A549 (cell line): ENCODE measurements at regions not wholly inside any gene's neighbourhood (a gene's known extent, or its start where the extent isn't known, plus 50 kb on each side); places are given as distances from the start of the nearest gene placed in this dataset.
A peak's percentile ranks its signal among the peaks of the same experiment; 100 is the strongest.

Experiments used
- ATAC-seq, 2 experiments: fragments of 200-7000 bp in 1 of 2; fragments of >200 bp in 1 of 2; cut with Nextera tagmentation in 1 of 2; cut with Tn5 transposase in 1 of 2; 3 replicates each; pipeline versions ENCODE4 v1.8.0 to v1.9.1; 2018 to 2020; ENCODE audit warnings: mild to moderate bottlenecking in 1 of 2, moderate library complexity in 1 of 2
- CTCF ChIA-PET: fragments of 300-600 bp; sonication (Branson Sonifier 250); formaldehyde crosslinking; extraction: SDS; loops from one replicate; lab custom pipeline; 2021; ENCODE audit warnings: antibody characterized with exemption, inconsistent platforms; lab: Yijun Ruan, JAX
- POLR2A ChIA-PET: fragments of 350-600 bp; formaldehyde crosslinking; extraction: SDS; loops from one replicate; lab custom pipeline; 2021; ENCODE audit warnings: antibody characterized with exemption, inconsistent platforms; lab: Yijun Ruan, JAX
- DNase-seq, 2 experiments: peaks; one replicate each; pipeline versions ENCODE4 v3.0.0 to v3.0.0-alpha.2; 2011 to 2016; ENCODE audit warnings: low read depth in 1 of 2, low spot score in 1 of 2
- FAIRE-seq: peaks from 2 replicates; lab custom pipeline; 2011; peaks lifted over from hg19 to GRCh38; lab: Jason Lieb, UNC
- H3K27ac ChIP-seq, 2 experiments: fragments of >200 bp; sonication (Bioruptor Twin); formaldehyde crosslinking; 3 replicates each; pipeline ENCODE4 v1.5.1; 2016 to 2017
- H3K4me1 ChIP-seq: fragments of >200 bp; sonication (Bioruptor Twin); formaldehyde crosslinking; 3 replicates; pipeline ENCODE4 v1.6.1; 2016
- H3K4me2 ChIP-seq: fragments of >200 bp; sonication (Bioruptor Twin); formaldehyde crosslinking; 3 replicates; pipeline ENCODE4 v1.6.1; 2016
- H3K4me3 ChIP-seq: fragments of >200 bp; sonication (Bioruptor Twin); formaldehyde crosslinking; 3 replicates; pipeline ENCODE4 v1.5.1; 2016
- H3K9me3 ChIP-seq: fragments of >200 bp; sonication (Bioruptor Twin); formaldehyde crosslinking; 3 replicates; pipeline ENCODE4 v1.6.1; 2016
- BHLHE40 ChIP-seq: IDR thresholded peaks from 2 replicates; pipeline ENCODE4 v1.6.1; 2012; ENCODE audit warnings: low read depth, low read length, inconsistent platforms
- CBX2 ChIP-seq: fragments of 200-600 bp; sonication (generic); IDR thresholded peaks from 2 replicates; pipeline ENCODE4 v1.6.1; 2016; ENCODE audit warnings: low read depth, mild to moderate bottlenecking, borderline replicate concordance
- EHF ChIP-seq: fragments of 250-450 bp; sonication (Bioruptor Pico); IDR thresholded peaks from 2 replicates; pipeline ENCODE4 v1.5.0; 2020; ENCODE audit warnings: mild to moderate bottlenecking
- EP300 ChIP-seq, 2 experiments: fragments of >200 bp; sonication (Bioruptor Twin); formaldehyde crosslinking; IDR thresholded peaks; 2 replicates in 1 of 2; 3 replicates in 1 of 2; pipeline ENCODE4 v1.6.1; 2016 to 2017
- ESRRA ChIP-seq: fragments of 150-350 bp; IDR thresholded peaks from 2 replicates; pipeline ENCODE4 v1.6.1; 2014; ENCODE audit warnings: mild to moderate bottlenecking, low read length, borderline replicate concordance
- GATA3 ChIP-seq: IDR thresholded peaks from 2 replicates; pipeline ENCODE4 v1.6.1; 2012; ENCODE audit warnings: borderline replicate concordance
- HEYL ChIP-seq: fragments of 250-450 bp; sonication (Bioruptor Pico); IDR thresholded peaks from 2 replicates; pipeline ENCODE4 v1.8.0; 2021; ENCODE audit warnings: mild to moderate bottlenecking, moderate library complexity
- JUN ChIP-seq, 2 experiments: fragments of >200 bp; sonication (Bioruptor Twin); formaldehyde crosslinking; IDR thresholded peaks; 2 replicates in 1 of 2; 3 replicates in 1 of 2; pipeline ENCODE4 v1.6.1; 2016 to 2017
- MAFK ChIP-seq: fragments of 450-650 bp; IDR thresholded peaks from 2 replicates; pipeline ENCODE4 v1.6.1; 2014; ENCODE audit not compliant: partially characterized antibody
- MYC ChIP-seq: IDR thresholded peaks from 2 replicates; pipeline ENCODE4 v1.6.1; 2012; ENCODE audit warnings: mild to moderate bottlenecking, inconsistent platforms, low read length, improper control_type of control experiment, borderline replicate concordance
- PHF8 ChIP-seq: fragments of 200-600 bp; sonication (generic); IDR thresholded peaks from 2 replicates; pipeline ENCODE4 v1.6.1; 2016; ENCODE audit warnings: low read depth, mild to moderate bottlenecking, antibody characterized with exemption, moderate library complexity, borderline replicate concordance
- POLR2AphosphoS2 ChIP-seq: conservative IDR thresholded peaks from 2 replicates; pipeline ENCODE4 v1.6.1; 2012; ENCODE audit warnings: low read length, improper control_type of control experiment, inconsistent platforms
- RAD21 ChIP-seq, 2 experiments: fragments of >200 bp in 1 of 2; sonication (Bioruptor Twin) in 1 of 2; formaldehyde crosslinking in 1 of 2; IDR thresholded peaks in 1 of 2; conservative IDR thresholded peaks in 1 of 2; 2 replicates in 1 of 2; 3 replicates in 1 of 2; pipeline ENCODE4 v1.6.1; 2012 to 2018; ENCODE audit warnings: inconsistent platforms in 1 of 2
- RCOR1 ChIP-seq: fragments of 150-350 bp; IDR thresholded peaks from 2 replicates; pipeline ENCODE4 v1.6.1; 2014; ENCODE audit warnings: antibody characterized with exemption, low read length, low read depth
- RFX5 ChIP-seq: fragments of 450-650 bp; IDR thresholded peaks from 2 replicates; pipeline ENCODE4 v1.7.1; 2014; ENCODE audit warnings: antibody characterized with exemption, mild to moderate bottlenecking, moderate library complexity
- RNF2 ChIP-seq: fragments of 200-600 bp; sonication (generic); IDR thresholded peaks from 2 replicates; pipeline ENCODE4 v1.6.1; 2016; ENCODE audit warnings: low read depth, mild to moderate bottlenecking, antibody characterized with exemption, moderate library complexity, borderline replicate concordance
- SREBF2 ChIP-seq: fragments of 450-650 bp; IDR thresholded peaks from 2 replicates; pipeline ENCODE4 v1.6.1; 2014; ENCODE audit warnings: mild to moderate bottlenecking, moderate library complexity
- TFCP2L1 ChIP-seq: fragments of 250-450 bp; sonication (Bioruptor Pico); IDR thresholded peaks from 2 replicates; pipeline ENCODE4 v1.5.0; 2021; ENCODE audit warnings: mild to moderate bottlenecking
- ZFP36 ChIP-seq: fragments of 450-650 bp; IDR thresholded peaks from 2 replicates; pipeline ENCODE4 v1.6.1; 2014; ENCODE audit warnings: borderline replicate concordance; ENCODE audit not compliant: partially characterized antibody
- ZNF302 ChIP-seq: fragments of 250-450 bp; sonication (Bioruptor Pico); IDR thresholded peaks from 2 replicates; pipeline ENCODE4 v1.9.0; 2021; ENCODE audit warnings: inconsistent platforms, mild to moderate bottlenecking, moderate library complexity
- WGBS: methylation state at CpG from one replicate; pipeline ENCODE4 v1.1.6; 2017; ENCODE audit errors: missing lambda C conversion rate; 5-methylcytosine and 5-hydroxymethylcytosine counted together
- TF ChIP-seq, protein P1 (sequence below): fragments of 250-450 bp; sonication (Bioruptor Pico); IDR thresholded peaks from 2 replicates; pipeline ENCODE4 v1.5.0; 2020; ENCODE audit warnings: low read depth, mild to moderate bottlenecking, moderate library complexity
- TF ChIP-seq, protein P2 (sequence below): IDR thresholded peaks from 2 replicates; pipeline ENCODE4 v1.6.1; 2012
- TF ChIP-seq, protein P3 (sequence below): fragments of 250-450 bp; sonication (Bioruptor Pico); IDR thresholded peaks from 2 replicates; pipeline ENCODE4 v1.5.0; 2021; ENCODE audit warnings: mild to moderate bottlenecking, moderate library complexity, borderline replicate concordance
- TF ChIP-seq, protein P4 (sequence below): fragments of 200-600 bp; sonication (generic); IDR thresholded peaks from 2 replicates; pipeline ENCODE4 v1.6.1; 2016; ENCODE audit warnings: antibody characterized with exemption, mild to moderate bottlenecking, moderate library complexity

DNA sequence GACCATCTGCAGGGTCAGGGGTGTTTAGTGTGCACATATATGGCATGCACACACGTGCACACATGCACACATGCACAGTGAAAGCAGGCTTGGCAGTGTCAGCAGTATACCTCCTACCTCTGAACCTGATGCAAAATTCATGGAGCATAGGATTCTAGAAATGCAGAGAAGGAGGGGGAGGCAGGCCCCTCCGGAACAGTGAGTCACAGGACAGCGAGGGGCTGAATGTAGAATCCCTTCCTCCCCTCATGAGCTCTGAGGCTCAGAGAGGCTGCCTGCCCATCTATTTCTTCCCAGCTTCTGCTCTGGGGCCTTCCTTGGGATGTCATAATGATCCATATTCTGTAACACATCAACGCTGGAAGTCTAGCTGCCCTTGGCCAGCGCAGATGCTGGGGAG is 66.7 kb upstream of the NECTIN1 start:
- no peak overlapping the region for H3K4me3 ChIP-seq
- DNase-seq (no peak), FAIRE-seq (no peak), ATAC-seq (no peak)
- TF ChIP-seq PHF8: no peak
- no peak for TF ChIP-seq GATA3
- no peak for TF ChIP-seq SREBF2
- TF ChIP-seq, protein P1, sequence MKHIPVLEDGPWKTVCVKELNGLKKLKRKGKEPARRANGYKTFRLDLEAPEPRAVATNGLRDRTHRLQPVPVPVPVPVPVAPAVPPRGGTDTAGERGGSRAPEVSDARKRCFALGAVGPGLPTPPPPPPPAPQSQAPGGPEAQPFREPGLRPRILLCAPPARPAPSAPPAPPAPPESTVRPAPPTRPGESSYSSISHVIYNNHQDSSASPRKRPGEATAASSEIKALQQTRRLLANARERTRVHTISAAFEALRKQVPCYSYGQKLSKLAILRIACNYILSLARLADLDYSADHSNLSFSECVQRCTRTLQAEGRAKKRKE (CRISPR knock-in tag): no peak
- no peak for TF ChIP-seq RCOR1
- no peak for TF ChIP-seq ZFP36
- TF ChIP-seq POLR2AphosphoS2: no peak
- no peak for TF ChIP-seq RNF2
- no peak for TF ChIP-seq HEYL (CRISPR knock-in tag)
- TF ChIP-seq BHLHE40: no peak
- no peak for TF ChIP-seq ESRRA
- no peak for TF ChIP-seq RAD21 (conservative IDR thresholded peaks at IDR 0.05 in 1 of 2, IDR thresholded peaks at IDR 0.05 in 1 of 2)
- no peak for TF ChIP-seq CBX2
- TF ChIP-seq, protein P2, sequence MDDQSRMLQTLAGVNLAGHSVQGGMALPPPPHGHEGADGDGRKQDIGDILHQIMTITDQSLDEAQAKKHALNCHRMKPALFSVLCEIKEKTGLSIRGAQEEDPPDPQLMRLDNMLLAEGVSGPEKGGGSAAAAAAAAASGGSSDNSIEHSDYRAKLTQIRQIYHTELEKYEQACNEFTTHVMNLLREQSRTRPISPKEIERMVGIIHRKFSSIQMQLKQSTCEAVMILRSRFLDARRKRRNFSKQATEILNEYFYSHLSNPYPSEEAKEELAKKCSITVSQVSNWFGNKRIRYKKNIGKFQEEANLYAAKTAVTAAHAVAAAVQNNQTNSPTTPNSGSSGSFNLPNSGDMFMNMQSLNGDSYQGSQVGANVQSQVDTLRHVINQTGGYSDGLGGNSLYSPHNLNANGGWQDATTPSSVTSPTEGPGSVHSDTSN: no peak
- no peak for TF ChIP-seq EP300 (IDR thresholded peaks at IDR 0.05)
- no peak for TF ChIP-seq ZNF302 (CRISPR knock-in tag)
- peaks cover 11% of the 10 kb centered on the region for H3K4me1 ChIP-seq
- no peaks in the 10 kb centered on the region for H3K9me3 ChIP-seq
- POLR2A ChIA-PET: no interaction called here
- H3K27ac ChIP-seq: no peak overlapping the region
- CTCF ChIA-PET: no interaction called here
- no peak overlapping the region for H3K4me2 ChIP-seq
- WGBS: 79% methylated on average over 4 of the region's 5 CpGs

DNA sequence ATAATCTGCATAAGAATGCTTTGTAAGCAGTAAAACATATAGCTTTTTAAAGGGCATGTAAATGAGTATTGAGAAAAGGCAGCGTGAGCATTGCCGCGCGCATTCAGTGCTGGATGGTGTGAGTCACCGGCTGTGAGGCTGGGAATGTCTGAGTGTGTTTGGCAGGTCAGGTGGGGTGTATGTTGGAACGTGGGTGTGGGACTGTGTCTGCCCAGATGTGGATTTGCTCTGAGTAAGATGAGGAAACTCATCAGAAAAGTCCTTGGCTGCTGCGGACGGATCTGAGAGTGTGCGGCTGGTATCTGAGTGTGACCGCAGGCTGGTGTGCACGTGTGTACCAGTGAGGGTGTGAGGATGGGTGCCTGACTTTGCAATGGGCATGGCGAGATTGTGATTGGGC is 66.2 kb upstream of the NECTIN1 start:
- ChIA-PET CTCF (no interaction called here), POLR2A (no interaction called here)
- Histone ChIP-seq H3K27ac (no peak overlapping the region), H3K4me3 (no peak overlapping the region), H3K9me3 (no peaks in the 10 kb centered on the region), H3K4me1 (peaks cover 11% of the 10 kb centered on the region), H3K4me2 (no peak overlapping the region)
- DNase-seq (peak; percentile 10 to 19), FAIRE-seq (no peak), ATAC-seq (peak; percentile 37 to 57; a peak in 3 of 6 replicates)
- TF ChIP-seq MAFK: peak; percentile 22
- TF ChIP-seq, protein P3, sequence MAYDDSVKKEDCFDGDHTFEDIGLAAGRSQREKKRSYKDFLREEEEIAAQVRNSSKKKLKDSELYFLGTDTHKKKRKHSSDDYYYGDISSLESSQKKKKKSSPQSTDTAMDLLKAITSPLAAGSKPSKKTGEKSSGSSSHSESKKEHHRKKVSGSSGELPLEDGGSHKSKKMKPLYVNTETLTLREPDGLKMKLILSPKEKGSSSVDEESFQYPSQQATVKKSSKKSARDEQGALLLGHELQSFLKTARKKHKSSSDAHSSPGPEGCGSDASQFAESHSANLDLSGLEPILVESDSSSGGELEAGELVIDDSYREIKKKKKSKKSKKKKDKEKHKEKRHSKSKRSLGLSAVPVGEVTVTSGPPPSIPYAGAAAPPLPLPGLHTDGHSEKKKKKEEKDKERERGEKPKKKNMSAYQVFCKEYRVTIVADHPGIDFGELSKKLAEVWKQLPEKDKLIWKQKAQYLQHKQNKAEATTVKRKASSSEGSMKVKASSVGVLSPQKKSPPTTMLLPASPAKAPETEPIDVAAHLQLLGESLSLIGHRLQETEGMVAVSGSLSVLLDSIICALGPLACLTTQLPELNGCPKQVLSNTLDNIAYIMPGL (CRISPR knock-in tag): no peak
- WGBS: 43% methylated on average over 12 of the region's 12 CpGs

DNA sequence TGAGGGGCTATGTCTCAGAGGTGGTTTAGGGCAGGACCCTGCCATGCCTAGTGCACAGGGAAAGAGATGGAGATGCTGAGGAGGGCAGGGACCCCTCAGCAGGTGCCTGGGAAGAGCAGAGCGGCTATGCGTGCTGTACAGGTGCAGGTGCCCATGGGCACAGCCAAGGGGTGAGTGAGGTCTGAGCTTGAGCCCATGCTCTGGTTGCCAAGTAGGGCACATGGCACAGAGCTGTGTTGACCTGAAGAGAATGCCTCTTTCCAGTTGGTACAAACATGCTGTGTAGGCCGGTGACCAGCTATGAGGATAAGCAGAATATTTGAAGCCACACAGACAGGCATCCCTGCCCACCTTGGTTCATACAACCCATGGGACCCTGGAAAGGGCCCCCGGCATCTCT is 65.8 kb upstream of the NECTIN1 start:
- FAIRE-seq (no peak), DNase-seq (no peak), ATAC-seq (no peak)
- POLR2A ChIA-PET: no interaction called here
- CTCF ChIA-PET: no interaction called here
- TF ChIP-seq EHF (CRISPR knock-in tag) (no peak), RAD21 (conservative IDR thresholded peaks at IDR 0.05 in 1 of 2, IDR thresholded peaks at IDR 0.05 in 1 of 2) (no peak), RFX5 (no peak), ESRRA (no peak), EP300 (IDR thresholded peaks at IDR 0.05) (no peak), TFCP2L1 (CRISPR knock-in tag) (no peak), MYC (no peak), JUN (IDR thresholded peaks at IDR 0.05) (no peak), SREBF2 (no peak)
- TF ChIP-seq, protein P3 (CRISPR knock-in tag): no peak
- TF ChIP-seq, protein P4, sequence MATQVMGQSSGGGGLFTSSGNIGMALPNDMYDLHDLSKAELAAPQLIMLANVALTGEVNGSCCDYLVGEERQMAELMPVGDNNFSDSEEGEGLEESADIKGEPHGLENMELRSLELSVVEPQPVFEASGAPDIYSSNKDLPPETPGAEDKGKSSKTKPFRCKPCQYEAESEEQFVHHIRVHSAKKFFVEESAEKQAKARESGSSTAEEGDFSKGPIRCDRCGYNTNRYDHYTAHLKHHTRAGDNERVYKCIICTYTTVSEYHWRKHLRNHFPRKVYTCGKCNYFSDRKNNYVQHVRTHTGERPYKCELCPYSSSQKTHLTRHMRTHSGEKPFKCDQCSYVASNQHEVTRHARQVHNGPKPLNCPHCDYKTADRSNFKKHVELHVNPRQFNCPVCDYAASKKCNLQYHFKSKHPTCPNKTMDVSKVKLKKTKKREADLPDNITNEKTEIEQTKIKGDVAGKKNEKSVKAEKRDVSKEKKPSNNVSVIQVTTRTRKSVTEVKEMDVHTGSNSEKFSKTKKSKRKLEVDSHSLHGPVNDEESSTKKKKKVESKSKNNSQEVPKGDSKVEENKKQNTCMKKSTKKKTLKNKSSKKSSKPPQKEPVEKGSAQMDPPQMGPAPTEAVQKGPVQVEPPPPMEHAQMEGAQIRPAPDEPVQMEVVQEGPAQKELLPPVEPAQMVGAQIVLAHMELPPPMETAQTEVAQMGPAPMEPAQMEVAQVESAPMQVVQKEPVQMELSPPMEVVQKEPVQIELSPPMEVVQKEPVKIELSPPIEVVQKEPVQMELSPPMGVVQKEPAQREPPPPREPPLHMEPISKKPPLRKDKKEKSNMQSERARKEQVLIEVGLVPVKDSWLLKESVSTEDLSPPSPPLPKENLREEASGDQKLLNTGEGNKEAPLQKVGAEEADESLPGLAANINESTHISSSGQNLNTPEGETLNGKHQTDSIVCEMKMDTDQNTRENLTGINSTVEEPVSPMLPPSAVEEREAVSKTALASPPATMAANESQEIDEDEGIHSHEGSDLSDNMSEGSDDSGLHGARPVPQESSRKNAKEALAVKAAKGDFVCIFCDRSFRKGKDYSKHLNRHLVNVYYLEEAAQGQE: no peak
- TF ChIP-seq, protein P2: no peak
- H3K27ac ChIP-seq: no peak overlapping the region
- no peak overlapping the region for H3K4me3 ChIP-seq
- H3K4me1 ChIP-seq: peaks cover 11% of the 10 kb centered on the region
- H3K9me3 ChIP-seq: no peaks in the 10 kb centered on the region
- no peak overlapping the region for H3K4me2 ChIP-seq
- 74% methylated on average over 3 of the region's 4 CpGs for WGBS
